Astrocyte (in vitro differentiated cells and primary cell): ENCODE measurements at regions not wholly inside any gene's neighbourhood (a gene's known extent, or its start where the extent isn't known, plus 50 kb on each side); places are given as distances from the start of the nearest gene placed in this dataset.

Source experiments
- DNase-seq: peaks from one replicate; pipeline ENCODE4 v3.0.0-alpha.2; 2010; ENCODE audit warnings: low read depth
- FAIRE-seq: peaks from 2 replicates; lab custom pipeline; 2011; peaks lifted over from hg19 to GRCh38; lab: Jason Lieb, UNC
- H2AFZ ChIP-seq: 2 replicates; pipeline ENCODE4 v1.6.0; 2012; ENCODE audit warnings: low read depth, low read length, inconsistent platforms
- H3K27ac ChIP-seq: 2 replicates; pipeline ENCODE4 v1.5.1; 2011; ENCODE audit warnings: low read depth, low read length, inconsistent platforms
- H3K27me3 ChIP-seq: 2 replicates; pipeline ENCODE4 v1.6.0; 2011; ENCODE audit warnings: low read length, inconsistent platforms; ENCODE audit not compliant: insufficient read depth
- H3K36me3 ChIP-seq: 2 replicates; pipeline ENCODE4 v1.5.1; 2011; ENCODE audit warnings: low read length, inconsistent platforms; ENCODE audit not compliant: insufficient read depth
- H3K4me1 ChIP-seq: 2 replicates; pipeline ENCODE4 v1.5.1; 2011; ENCODE audit warnings: low read length, inconsistent platforms; ENCODE audit not compliant: insufficient read depth
- H3K4me2 ChIP-seq: 2 replicates; pipeline ENCODE4 v1.6.0; 2012; ENCODE audit warnings: low read length, inconsistent platforms
- H3K4me3 ChIP-seq: 2 replicates; pipeline ENCODE4 v1.5.1; 2011; ENCODE audit warnings: low read depth, mild to moderate bottlenecking, low read length, inconsistent platforms; ENCODE audit not compliant: insufficient read depth
- H3K79me2 ChIP-seq: 2 replicates; pipeline ENCODE4 v1.6.0; 2012; ENCODE audit warnings: mild to moderate bottlenecking, low read length, inconsistent platforms; ENCODE audit not compliant: insufficient read depth
- H3K9ac ChIP-seq: 2 replicates; pipeline ENCODE4 v1.6.0; 2012; ENCODE audit warnings: mild to moderate bottlenecking, low read length, inconsistent platforms
- H3K9me3 ChIP-seq: 2 replicates; pipeline ENCODE4 v1.5.1; 2012; ENCODE audit warnings: low read depth, mild to moderate bottlenecking, low read length, inconsistent platforms; ENCODE audit not compliant: insufficient read depth
- H4K20me1 ChIP-seq: 2 replicates; pipeline ENCODE4 v1.6.0; 2012; ENCODE audit warnings: low read length, inconsistent platforms; ENCODE audit not compliant: insufficient read depth
- H3K27ac Mint-ChIP-seq: one replicate; pipeline ENCODE4 v1.8.0; 2021; ENCODE audit warnings: mild to moderate bottlenecking, mixed read lengths; ENCODE audit not compliant: unreplicated experiment
- H3K27me3 Mint-ChIP-seq: one replicate; pipeline ENCODE4 v1.8.0; 2021; ENCODE audit warnings: low read depth, mixed read lengths; ENCODE audit not compliant: unreplicated experiment
- H3K36me3 Mint-ChIP-seq: one replicate; pipeline ENCODE4 v1.8.0; 2021; ENCODE audit warnings: low read depth, mixed read lengths; ENCODE audit not compliant: unreplicated experiment
- H3K4me1 Mint-ChIP-seq: one replicate; pipeline ENCODE4 v1.8.0; 2021; ENCODE audit warnings: low read depth, mixed read lengths; ENCODE audit not compliant: unreplicated experiment
- H3K4me3 Mint-ChIP-seq: one replicate; pipeline ENCODE4 v1.8.0; 2021; ENCODE audit warnings: mild to moderate bottlenecking, moderate library complexity, mixed read lengths; ENCODE audit not compliant: unreplicated experiment
- H3K9me3 Mint-ChIP-seq: one replicate; pipeline ENCODE4 v1.8.0; 2021; ENCODE audit warnings: mild to moderate bottlenecking, mixed read lengths; ENCODE audit not compliant: unreplicated experiment
- CTCF ChIP-seq: IDR thresholded peaks from 2 replicates; pipeline ENCODE4 v1.5.1; 2011; ENCODE audit warnings: low read depth, mild to moderate bottlenecking, inconsistent platforms, low read length, moderate library complexity; ENCODE audit not compliant: insufficient read depth
- EZH2 ChIP-seq: IDR thresholded peaks from 2 replicates; pipeline ENCODE4 v1.6.1; 2012; ENCODE audit warnings: mild to moderate bottlenecking, low read length, inconsistent platforms; ENCODE audit not compliant: insufficient read depth

- Histone ChIP-seq H3K27me3 (no peaks in the 10 kb centered on the region), H4K20me1 (no peaks in the 10 kb centered on the region), H3K36me3 (no peaks in the 10 kb centered on the region), H2AFZ (no peak overlapping the region), H3K4me2 (no peak overlapping the region), H3K27ac (no peak overlapping the region), H3K79me2 (no peaks in the 10 kb centered on the region), H3K4me3 (no peak overlapping the region), H3K4me1 (no peaks in the 10 kb centered on the region), H3K9ac (no peak overlapping the region), H3K9me3 (no peaks in the 10 kb centered on the region)
- Mint-ChIP-seq H3K27me3 (peaks cover 30% of the 10 kb centered on the region), H3K4me1 (no peaks in the 10 kb centered on the region), H3K27ac (no peak overlapping the region), H3K9me3 (no peaks in the 10 kb centered on the region), H3K36me3 (no peaks in the 10 kb centered on the region), H3K4me3 (no peak overlapping the region)
- TF ChIP-seq CTCF (no peak), EZH2 (no peak)
- FAIRE-seq (no peak), DNase-seq (no peak)
Observed at GRCh38 chr22:48784701-48785503, 1042.8 kb downstream of the BRD1 start.

- H3K9me3 Mint-ChIP-seq, result no peaks in the 10 kb centered on the region
Observed at GRCh38 chr22:48783821-48784266, 1043.8 kb downstream of the BRD1 start.

More at GRCh38 chr22:48783821-48784266, 1043.8 kb downstream of the BRD1 start:
- Mint-ChIP-seq H3K4me1 (no peaks in the 10 kb centered on the region), H3K36me3 (no peaks in the 10 kb centered on the region), H3K27me3 (peaks cover 35% of the 10 kb centered on the region), H3K27ac (no peak overlapping the region), H3K4me3 (no peak overlapping the region)
- FAIRE-seq (no peak), DNase-seq (no peak)
- Histone ChIP-seq H4K20me1 (no peaks in the 10 kb centered on the region), H2AFZ (no peak overlapping the region), H3K9ac (no peak overlapping the region), H3K27me3 (no peaks in the 10 kb centered on the region), H3K27ac (no peak overlapping the region), H3K36me3 (no peaks in the 10 kb centered on the region), H3K4me1 (no peaks in the 10 kb centered on the region), H3K4me2 (no peak overlapping the region), H3K9me3 (no peaks in the 10 kb centered on the region), H3K79me2 (no peaks in the 10 kb centered on the region), H3K4me3 (no peak overlapping the region)
- no peak for TF ChIP-seq EZH2
- no peak for TF ChIP-seq CTCF
